SK-N-SH treated with all-trans-retinoic acid at 6 μM for 48 hours (cell line): ENCODE measurements at regions not wholly inside any gene's neighbourhood (a gene's known extent, or its start where the extent isn't known, plus 50 kb on each side); places are given as distances from the start of the nearest gene placed in this dataset.

ENCODE experiments used
- ATAC-seq: fragments of 200-7000 bp; cut with Tn5 transposase; 3 replicates; pipeline ENCODE4 v1.9.1; 2020; ENCODE audit warnings: mild to moderate bottlenecking, moderate library complexity
- ARNTL ChIP-seq: fragments of 450-650 bp; formaldehyde crosslinking; IDR thresholded peaks from 2 replicates; pipeline ENCODE4 v1.5.0; 2020; ENCODE audit warnings: low read depth, mild to moderate bottlenecking, moderate library complexity, borderline replicate concordance
- BACH2 ChIP-seq: fragments of 250-450 bp; sonication (Bioruptor Pico); IDR thresholded peaks from 2 replicates; pipeline ENCODE4 v1.9.0; 2021; ENCODE audit warnings: mild to moderate bottlenecking, borderline replicate concordance
- CSDC2 ChIP-seq: fragments of 250-450 bp; sonication (Bioruptor Pico); IDR thresholded peaks from 2 replicates; pipeline ENCODE4 v1.5.0; 2020; ENCODE audit warnings: mild to moderate bottlenecking, moderate library complexity
- ESRRG ChIP-seq: fragments of 250-450 bp; sonication (Bioruptor Pico); IDR thresholded peaks from 2 replicates; pipeline ENCODE4 v1.6.1; 2021; ENCODE audit warnings: mild to moderate bottlenecking
- GLIS3 ChIP-seq: fragments of 250-450 bp; sonication (Bioruptor Pico); IDR thresholded peaks from 2 replicates; pipeline ENCODE4 v1.5.0; 2020; ENCODE audit warnings: mild to moderate bottlenecking, moderate library complexity
- ISL1 ChIP-seq: fragments of 250-450 bp; sonication (Bioruptor Pico); IDR thresholded peaks from 2 replicates; pipeline ENCODE4 v2.1.2; 2022; ENCODE audit warnings: mild to moderate bottlenecking, moderate library complexity
- OSR1 ChIP-seq: fragments of 250-450 bp; sonication (Bioruptor Pico); IDR thresholded peaks from 2 replicates; pipeline ENCODE4 v1.8.0; 2022; ENCODE audit warnings: moderate library complexity, mild to moderate bottlenecking, inconsistent platforms
- SNAI2 ChIP-seq: fragments of 250-450 bp; sonication (Bioruptor Pico); IDR thresholded peaks from 2 replicates; pipeline ENCODE4 v1.5.0; 2020; ENCODE audit warnings: mild to moderate bottlenecking, moderate library complexity
- TCF4 ChIP-seq: fragments of 250-450 bp; sonication (Bioruptor Pico); IDR thresholded peaks from 2 replicates; pipeline ENCODE4 v1.8.0; 2021; ENCODE audit warnings: mild to moderate bottlenecking, moderate library complexity, borderline replicate concordance
- TOX ChIP-seq: fragments of 250-450 bp; sonication (Bioruptor Pico); IDR thresholded peaks from 2 replicates; pipeline ENCODE4 v1.8.0; 2021; ENCODE audit warnings: mild to moderate bottlenecking, moderate library complexity, borderline replicate concordance
- ZC3H10 ChIP-seq: fragments of 250-450 bp; sonication (Bioruptor Pico); IDR thresholded peaks from 2 replicates; pipeline ENCODE4 v1.5.1; 2021; ENCODE audit warnings: mild to moderate bottlenecking, moderate library complexity
- ZFP3 ChIP-seq: fragments of 250-450 bp; sonication (Bioruptor Pico); IDR thresholded peaks from 2 replicates; pipeline ENCODE4 v1.5.0; 2020; ENCODE audit warnings: mild to moderate bottlenecking, moderate library complexity
- ZFP30 ChIP-seq: fragments of 450-650 bp; formaldehyde crosslinking; IDR thresholded peaks from 2 replicates; pipeline ENCODE4 v1.5.0; 2022; ENCODE audit warnings: mild to moderate bottlenecking, moderate library complexity
- ZNF565 ChIP-seq: fragments of 450-650 bp; formaldehyde crosslinking; conservative IDR thresholded peaks from 2 replicates; pipeline ENCODE4 v1.5.0; 2020; ENCODE audit warnings: low read depth, mild to moderate bottlenecking, moderate library complexity
- ZNF70 ChIP-seq: fragments of 450-650 bp; formaldehyde crosslinking; IDR thresholded peaks from 2 replicates; pipeline ENCODE4 v1.5.0; 2020; ENCODE audit warnings: mild to moderate bottlenecking, moderate library complexity
- ZNF8 ChIP-seq: fragments of 450-650 bp; formaldehyde crosslinking; IDR thresholded peaks from 2 replicates; pipeline ENCODE4 v1.5.0; 2020; ENCODE audit warnings: mild to moderate bottlenecking, moderate library complexity
- TF ChIP-seq, protein P1 (sequence below): fragments of 250-450 bp; sonication (Bioruptor Pico); IDR thresholded peaks from 2 replicates; pipeline ENCODE4 v1.5.1; 2021; ENCODE audit warnings: mild to moderate bottlenecking, moderate library complexity
- TF ChIP-seq, protein P2 (sequence below): fragments of 250-450 bp; sonication (Bioruptor Pico); IDR thresholded peaks from 2 replicates; pipeline ENCODE4 v1.8.0; 2020; ENCODE audit warnings: mild to moderate bottlenecking, moderate library complexity, borderline replicate concordance
- TF ChIP-seq, protein P3 (sequence below): fragments of 250-450 bp; sonication (Bioruptor Pico); IDR thresholded peaks from 2 replicates; pipeline ENCODE4 v1.5.1; 2020; ENCODE audit warnings: low read depth, mild to moderate bottlenecking, moderate library complexity
- TF ChIP-seq, protein P4 (sequence below): fragments of 250-450 bp; sonication (Bioruptor Pico); IDR thresholded peaks from 2 replicates; pipeline ENCODE4 v1.8.0; 2021; ENCODE audit warnings: low read depth, mild to moderate bottlenecking, moderate library complexity, borderline replicate concordance

DNA sequence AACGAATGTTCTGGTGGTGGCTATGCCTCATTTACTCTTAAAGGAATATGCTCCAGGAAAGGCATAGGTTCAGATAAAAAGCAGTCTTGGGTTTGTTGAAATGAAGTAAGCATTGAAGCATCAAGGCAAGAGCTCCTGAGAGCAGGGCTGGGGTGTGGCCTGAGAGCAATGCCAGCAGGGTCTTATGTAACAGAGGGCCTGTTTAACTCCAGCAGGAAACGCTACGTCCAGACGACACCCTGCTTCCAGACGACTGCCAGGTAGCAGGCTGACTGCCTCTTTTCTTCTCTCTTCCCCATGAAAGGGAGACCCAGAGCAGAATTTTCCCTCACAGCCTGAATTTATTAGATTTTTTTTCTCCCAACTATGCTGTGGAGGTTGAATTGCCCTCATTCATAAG lies 127.2 kb upstream of the SLC5A12 start:
- no peak for ATAC-seq
- TF ChIP-seq, protein P1, sequence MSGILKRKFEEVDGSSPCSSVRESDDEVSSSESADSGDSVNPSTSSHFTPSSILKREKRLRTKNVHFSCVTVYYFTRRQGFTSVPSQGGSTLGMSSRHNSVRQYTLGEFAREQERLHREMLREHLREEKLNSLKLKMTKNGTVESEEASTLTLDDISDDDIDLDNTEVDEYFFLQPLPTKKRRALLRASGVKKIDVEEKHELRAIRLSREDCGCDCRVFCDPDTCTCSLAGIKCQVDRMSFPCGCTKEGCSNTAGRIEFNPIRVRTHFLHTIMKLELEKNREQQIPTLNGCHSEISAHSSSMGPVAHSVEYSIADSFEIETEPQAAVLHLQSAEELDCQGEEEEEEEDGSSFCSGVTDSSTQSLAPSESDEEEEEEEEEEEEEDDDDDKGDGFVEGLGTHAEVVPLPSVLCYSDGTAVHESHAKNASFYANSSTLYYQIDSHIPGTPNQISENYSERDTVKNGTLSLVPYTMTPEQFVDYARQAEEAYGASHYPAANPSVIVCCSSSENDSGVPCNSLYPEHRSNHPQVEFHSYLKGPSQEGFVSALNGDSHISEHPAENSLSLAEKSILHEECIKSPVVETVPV (CRISPR knock-in tag) = no peak
- TF ChIP-seq ZNF70 (CRISPR knock-in tag) (no peak), GLIS3 (CRISPR knock-in tag) (no peak), ZFP3 (CRISPR knock-in tag) (no peak)

DNA sequence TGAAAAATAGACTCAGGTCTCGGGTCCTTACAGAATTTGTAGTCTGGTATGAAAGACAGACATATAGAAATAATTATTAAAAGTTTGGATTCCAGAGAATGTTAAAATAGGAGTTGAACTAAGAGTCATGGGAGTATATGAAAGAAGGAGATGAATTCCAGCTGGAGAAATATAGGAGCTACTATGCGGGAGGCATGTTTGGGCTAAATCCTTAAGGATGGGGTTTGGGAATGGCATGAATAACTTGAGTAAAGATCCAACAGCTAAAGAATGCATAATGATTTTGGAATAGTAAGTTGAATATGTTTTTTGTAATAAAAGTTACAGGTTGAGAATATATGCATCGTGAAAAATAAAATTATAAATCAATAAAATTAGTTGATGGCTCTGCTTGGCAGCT lies 129.4 kb upstream of the SLC5A12 start:
- no peak for TF ChIP-seq ZNF8
- no peak for ATAC-seq

DNA sequence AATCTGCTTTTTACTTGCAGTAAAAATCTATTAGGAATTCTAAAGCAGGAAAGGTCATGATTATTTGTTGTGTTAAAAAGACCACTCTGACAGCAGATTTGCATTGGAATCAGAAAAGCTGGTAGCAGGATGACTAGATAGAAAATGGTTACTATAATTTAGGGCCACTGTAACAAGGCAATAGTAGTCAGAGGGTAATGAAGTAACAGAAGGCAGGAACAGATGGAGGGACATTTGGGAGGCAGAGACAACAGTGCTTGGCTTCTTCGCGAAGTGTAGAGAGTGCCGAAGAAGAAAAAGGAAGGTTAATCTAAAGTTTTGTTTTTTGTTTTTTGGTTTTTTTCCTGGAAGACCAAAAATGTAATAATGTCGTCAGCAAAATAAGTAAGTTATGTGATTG lies 129.8 kb upstream of the SLC5A12 start:
- no peak for ATAC-seq
- TF ChIP-seq, protein P2, sequence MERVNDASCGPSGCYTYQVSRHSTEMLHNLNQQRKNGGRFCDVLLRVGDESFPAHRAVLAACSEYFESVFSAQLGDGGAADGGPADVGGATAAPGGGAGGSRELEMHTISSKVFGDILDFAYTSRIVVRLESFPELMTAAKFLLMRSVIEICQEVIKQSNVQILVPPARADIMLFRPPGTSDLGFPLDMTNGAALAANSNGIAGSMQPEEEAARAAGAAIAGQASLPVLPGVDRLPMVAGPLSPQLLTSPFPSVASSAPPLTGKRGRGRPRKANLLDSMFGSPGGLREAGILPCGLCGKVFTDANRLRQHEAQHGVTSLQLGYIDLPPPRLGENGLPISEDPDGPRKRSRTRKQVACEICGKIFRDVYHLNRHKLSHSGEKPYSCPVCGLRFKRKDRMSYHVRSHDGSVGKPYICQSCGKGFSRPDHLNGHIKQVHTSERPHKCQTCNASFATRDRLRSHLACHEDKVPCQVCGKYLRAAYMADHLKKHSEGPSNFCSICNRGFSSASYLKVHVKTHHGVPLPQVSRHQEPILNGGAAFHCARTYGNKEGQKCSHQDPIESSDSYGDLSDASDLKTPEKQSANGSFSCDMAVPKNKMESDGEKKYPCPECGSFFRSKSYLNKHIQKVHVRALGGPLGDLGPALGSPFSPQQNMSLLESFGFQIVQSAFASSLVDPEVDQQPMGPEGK (CRISPR knock-in tag) = no peak
- TF ChIP-seq ISL1 (no peak), SNAI2 (CRISPR knock-in tag) (no peak), ZFP30 (CRISPR knock-in tag) (no peak), BACH2 (CRISPR knock-in tag) (no peak), ESRRG (no peak), CSDC2 (CRISPR knock-in tag) (no peak), ZNF565 (CRISPR knock-in tag) (no peak), ZFP3 (CRISPR knock-in tag) (no peak), ZNF8 (no peak), ARNTL (CRISPR knock-in tag) (no peak), TCF4 (CRISPR knock-in tag) (no peak), GLIS3 (CRISPR knock-in tag) (no peak), ZC3H10 (no peak), OSR1 (CRISPR knock-in tag) (no peak)
- TF ChIP-seq, protein P1 (CRISPR knock-in tag) = no peak
- TF ChIP-seq, protein P3, sequence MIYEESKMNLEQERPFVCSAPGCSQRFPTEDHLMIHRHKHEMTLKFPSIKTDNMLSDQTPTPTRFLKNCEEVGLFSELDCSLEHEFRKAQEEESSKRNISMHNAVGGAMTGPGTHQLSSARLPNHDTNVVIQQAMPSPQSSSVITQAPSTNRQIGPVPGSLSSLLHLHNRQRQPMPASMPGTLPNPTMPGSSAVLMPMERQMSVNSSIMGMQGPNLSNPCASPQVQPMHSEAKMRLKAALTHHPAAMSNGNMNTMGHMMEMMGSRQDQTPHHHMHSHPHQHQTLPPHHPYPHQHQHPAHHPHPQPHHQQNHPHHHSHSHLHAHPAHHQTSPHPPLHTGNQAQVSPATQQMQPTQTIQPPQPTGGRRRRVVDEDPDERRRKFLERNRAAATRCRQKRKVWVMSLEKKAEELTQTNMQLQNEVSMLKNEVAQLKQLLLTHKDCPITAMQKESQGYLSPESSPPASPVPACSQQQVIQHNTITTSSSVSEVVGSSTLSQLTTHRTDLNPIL = no peak
- TF ChIP-seq, protein P4, sequence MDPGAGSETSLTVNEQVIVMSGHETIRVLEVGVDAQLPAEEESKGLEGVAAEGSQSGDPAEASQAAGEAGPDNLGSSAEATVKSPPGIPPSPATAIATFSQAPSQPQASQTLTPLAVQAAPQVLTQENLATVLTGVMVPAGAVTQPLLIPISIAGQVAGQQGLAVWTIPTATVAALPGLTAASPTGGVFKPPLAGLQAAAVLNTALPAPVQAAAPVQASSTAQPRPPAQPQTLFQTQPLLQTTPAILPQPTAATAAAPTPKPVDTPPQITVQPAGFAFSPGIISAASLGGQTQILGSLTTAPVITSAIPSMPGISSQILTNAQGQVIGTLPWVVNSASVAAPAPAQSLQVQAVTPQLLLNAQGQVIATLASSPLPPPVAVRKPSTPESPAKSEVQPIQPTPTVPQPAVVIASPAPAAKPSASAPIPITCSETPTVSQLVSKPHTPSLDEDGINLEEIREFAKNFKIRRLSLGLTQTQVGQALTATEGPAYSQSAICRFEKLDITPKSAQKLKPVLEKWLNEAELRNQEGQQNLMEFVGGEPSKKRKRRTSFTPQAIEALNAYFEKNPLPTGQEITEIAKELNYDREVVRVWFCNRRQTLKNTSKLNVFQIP (CRISPR knock-in tag) = no peak

DNA sequence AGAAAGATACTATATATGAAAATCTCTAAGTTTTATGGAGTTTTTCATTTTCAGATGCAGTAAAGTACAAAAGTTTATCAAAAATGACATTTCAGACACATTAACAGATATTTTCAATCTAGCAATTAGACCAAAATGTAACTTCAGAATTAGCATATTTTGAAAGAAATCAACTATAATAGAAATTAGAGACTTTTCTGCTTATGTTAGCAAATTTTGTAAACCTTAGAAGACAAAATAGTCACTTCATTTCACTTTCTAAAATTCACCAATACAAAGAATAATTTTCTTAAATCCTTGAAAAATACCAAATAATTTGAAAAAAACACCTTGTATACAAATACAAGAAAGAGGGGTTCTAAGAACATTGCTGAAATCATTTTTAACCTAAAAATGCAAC lies 135.8 kb upstream of the FIBIN start:
- ATAC-seq = no peak
- TF ChIP-seq GLIS3 (CRISPR knock-in tag) (no peak), ARNTL (CRISPR knock-in tag) (no peak), ZFP3 (CRISPR knock-in tag) (no peak), TOX (CRISPR knock-in tag) (no peak), ISL1 (no peak), SNAI2 (CRISPR knock-in tag) (no peak), ZNF565 (CRISPR knock-in tag) (no peak), ZFP30 (CRISPR knock-in tag) (no peak), OSR1 (CRISPR knock-in tag) (no peak)
- TF ChIP-seq, protein P4 (CRISPR knock-in tag) = no peak
- TF ChIP-seq, protein P3 = no peak
